NCI-H526 (cell line): ENCODE measurements at regions not wholly inside any gene's neighbourhood (a gene's known extent, or its start where the extent isn't known, plus 50 kb on each side); places are given as distances from the start of the nearest gene placed in this dataset.
"Not testable (repeated sequence)": the region's sequence is repeated elsewhere in the genome, so short reads cannot be mapped to it uniquely, and the experiment has no call there.

Experiments used
- DNase-seq, 2 experiments: peaks; one replicate each; lab custom pipeline; 2025; lab: John Stamatoyannopoulos, UW

GRCh38 chr14:39673270-39673711, 241.1 kb upstream of the FBXO33 start:
- DNase-seq: no peak

- DNase-seq: no peak
Measured at GRCh38 chr14:39668449-39668848, 236.2 kb upstream of the FBXO33 start.

GRCh38 chr14:39666386-39666785, 234.2 kb upstream of the FBXO33 start:
- no peak for DNase-seq

- DNase-seq: no peak
Measured at GRCh38 chr14:39665075-39665475, 232.8 kb upstream of the FBXO33 start.

DNA sequence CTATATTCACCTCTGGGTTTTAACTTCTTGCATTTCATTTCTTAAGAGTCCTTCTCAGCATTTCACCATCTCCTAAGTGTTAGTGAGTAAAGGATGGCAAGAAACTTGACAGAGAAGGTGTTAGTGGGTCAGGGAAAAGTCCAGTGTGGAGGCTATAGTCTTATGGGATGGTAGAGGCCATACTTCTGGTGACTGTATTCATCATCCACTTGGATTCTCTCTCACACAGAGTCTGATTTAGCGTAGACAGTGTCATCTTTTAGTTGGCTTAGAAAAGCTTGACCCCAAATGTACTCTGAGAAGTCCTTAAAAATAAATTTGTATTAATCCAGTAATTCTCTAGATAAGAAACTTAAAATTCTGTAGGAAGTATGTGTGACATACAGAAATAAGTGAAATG, 232.4 kb upstream of the FBXO33 start:
- no peak for DNase-seq

DNA sequence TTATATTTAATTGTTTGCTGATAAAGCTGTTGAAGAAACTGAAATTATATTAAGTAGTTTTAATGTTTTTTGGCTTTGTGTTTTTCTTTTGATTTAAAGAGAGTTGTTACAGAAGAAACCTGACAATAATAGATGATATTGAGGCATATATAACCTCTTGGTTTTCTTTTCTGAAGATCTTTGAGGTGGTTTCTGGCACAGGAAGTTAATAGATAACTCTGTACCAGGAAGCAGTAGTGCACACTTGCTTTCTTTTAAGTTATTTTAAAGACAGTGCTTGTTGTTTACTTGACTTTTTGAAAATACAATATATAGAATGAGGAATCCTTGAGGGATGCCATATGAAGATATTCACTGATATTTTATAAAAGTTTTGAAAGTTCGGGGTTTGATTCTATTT, 209.0 kb upstream of the FBXO33 start:
- DNase-seq: no peak

DNA sequence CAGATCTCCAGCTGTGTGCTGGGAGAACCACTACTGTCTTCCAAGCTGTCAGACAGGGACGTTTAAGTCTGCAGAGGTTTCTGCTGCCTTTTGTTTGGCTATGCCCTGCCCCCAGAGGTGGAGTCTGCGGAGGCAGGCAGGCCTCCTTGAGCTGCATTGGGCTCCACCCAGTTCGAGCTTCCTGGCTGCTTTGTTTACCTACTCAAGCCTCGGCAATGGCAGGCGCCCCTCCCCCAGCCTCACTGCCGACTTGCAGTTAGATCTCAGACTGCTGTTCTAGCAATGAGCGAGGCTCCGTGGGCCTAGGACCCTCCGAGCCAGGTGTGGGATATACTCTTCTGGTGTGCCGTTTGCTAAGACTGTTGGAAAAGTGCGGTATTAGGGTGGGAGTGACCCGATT, 206.8 kb upstream of the FBXO33 start:
- not testable (repeated sequence) for DNase-seq

GRCh38 chr14:39628087-39628486, 195.9 kb upstream of the FBXO33 start:
- no peak for DNase-seq

- no peak for DNase-seq
Measured at GRCh38 chr14:39626589-39627576, 194.7 kb upstream of the FBXO33 start.

DNA sequence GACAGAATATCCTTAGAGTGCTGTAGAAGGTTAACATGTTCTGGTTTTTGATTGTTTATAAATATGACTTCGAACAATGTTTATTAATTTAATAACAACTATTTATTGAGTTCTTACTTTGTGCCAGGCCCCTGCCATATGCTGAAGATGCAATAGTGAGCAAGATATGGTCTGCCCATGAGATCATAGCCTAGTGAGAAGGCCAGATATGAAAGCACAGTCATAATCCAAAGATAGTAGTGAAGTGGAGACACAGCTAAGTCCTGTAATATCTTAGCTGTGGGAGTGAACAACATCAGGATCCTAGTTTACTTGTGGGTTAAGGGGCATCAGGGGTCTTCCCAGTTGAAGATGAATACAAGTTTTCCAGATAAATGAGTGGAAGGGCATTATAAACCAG, 189.4 kb upstream of the FBXO33 start:
- DNase-seq: no peak

- no peak for DNase-seq
Measured at GRCh38 chr14:39621223-39621622, 189.0 kb upstream of the FBXO33 start.

DNA sequence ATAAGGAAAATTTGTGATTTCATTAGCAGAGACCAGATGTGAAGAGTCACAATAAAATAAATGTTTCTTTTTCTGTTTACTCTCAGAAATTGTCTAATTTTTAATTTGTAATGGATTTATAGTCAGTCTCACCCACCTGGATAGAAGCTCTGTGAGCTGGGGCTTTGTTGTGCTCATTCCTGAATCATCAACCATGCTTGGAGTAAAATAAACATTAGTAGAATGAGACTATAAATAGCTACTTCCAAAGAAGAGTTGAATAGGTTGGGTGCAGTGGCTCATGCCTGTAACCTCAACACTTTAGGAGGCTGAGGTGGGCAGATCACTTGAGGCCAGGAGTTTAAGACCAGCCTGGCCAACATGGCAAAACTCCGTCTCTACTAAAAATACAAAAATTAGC, 185.3 kb upstream of the FBXO33 start:
- DNase-seq: no peak

GRCh38 chr14:39615352-39615751, 183.1 kb upstream of the FBXO33 start:
- no peak for DNase-seq

DNA sequence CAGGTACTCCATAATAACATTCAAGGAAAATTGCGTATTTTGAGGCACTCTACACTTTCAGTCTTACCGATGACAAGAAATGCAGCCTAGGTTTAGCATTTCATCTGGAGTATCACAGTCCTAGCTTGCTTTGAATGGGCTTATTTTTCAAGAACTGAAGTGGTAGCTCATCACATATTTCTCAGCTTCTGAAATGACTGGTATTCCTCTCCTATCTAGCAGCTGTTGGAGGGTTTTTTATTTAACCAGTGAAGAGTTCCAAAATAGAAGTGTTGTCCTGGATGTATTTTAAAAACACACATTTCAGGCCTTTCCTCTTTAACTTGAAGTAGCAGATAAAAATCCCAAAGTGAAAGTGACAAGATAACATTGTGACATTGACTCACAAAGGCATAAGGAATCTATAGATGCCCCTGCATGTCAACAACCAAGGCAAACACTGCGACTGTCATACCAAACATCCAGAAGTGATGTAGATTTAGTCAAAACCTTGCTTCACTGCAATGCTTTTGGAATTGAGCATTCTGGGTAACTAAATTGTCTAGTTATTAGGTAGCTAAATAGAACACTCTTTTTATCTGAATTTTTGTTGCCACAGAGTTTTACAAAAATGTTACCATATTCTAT, 182.2 kb upstream of the FBXO33 start:
- no peak for DNase-seq

- DNase-seq: no peak
Measured at GRCh38 chr14:39609119-39609518, 176.9 kb upstream of the FBXO33 start.

- no peak for DNase-seq
Measured at GRCh38 chr14:39607978-39608377, 175.7 kb upstream of the FBXO33 start.

DNA sequence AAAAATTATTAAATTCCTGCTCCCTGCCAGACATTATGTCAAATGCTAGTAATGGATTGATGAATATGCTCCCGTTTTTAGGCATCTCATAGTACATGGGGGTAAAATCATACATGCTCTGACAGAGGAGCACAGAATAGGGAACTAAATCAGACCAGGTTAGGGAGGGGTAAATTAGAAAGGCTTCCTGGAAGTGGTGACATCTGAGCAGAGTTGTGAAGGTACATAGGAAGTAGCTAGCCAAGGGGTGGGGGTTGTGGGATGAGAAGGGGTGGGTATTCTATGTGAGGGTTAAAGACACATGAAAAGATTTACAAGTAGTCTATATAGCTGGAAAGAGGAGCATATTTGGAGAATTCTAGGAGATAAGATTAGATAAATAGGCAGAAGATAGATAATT, 171.7 kb upstream of the FBXO33 start:
- DNase-seq: no peak

- no peak for DNase-seq
Measured at GRCh38 chr14:39593377-39593776, 161.1 kb upstream of the FBXO33 start.

DNA sequence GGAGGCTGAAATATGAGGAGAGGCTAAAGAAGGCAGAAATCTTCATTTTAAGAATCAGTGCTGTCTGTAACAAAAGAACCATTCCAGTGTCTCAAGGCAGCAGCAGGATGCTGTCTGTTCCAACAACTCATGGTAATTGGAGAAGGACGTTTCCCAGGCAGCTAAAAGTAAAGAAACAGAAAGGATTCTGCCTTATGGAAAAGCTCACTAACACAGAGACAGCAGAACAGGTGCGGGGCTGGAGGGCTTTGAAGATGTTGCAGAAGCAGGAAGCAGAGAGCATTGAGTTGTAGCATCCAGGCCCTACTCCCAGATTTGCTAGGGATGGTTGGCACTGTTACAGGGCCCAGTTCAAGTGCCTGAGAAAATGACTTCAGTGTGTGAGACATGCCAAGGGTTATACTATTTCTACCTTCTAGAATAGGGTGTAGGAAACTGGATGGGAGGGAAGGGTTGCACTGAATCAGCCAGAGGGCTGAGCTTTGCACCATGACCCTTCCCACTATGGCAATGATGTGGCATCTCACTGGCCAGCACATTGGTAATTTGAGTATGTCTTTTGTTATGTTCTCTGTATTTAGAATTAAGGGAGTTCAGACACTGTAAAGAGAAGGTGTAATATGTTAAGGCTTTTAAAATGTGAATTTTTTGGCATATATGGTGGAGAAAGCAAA, 160.0 kb upstream of the FBXO33 start:
- DNase-seq: no peak

- peak; percentile 7 to 41 for DNase-seq
Measured at GRCh38 chr14:39589882-39590281, 157.6 kb upstream of the FBXO33 start.

DNA sequence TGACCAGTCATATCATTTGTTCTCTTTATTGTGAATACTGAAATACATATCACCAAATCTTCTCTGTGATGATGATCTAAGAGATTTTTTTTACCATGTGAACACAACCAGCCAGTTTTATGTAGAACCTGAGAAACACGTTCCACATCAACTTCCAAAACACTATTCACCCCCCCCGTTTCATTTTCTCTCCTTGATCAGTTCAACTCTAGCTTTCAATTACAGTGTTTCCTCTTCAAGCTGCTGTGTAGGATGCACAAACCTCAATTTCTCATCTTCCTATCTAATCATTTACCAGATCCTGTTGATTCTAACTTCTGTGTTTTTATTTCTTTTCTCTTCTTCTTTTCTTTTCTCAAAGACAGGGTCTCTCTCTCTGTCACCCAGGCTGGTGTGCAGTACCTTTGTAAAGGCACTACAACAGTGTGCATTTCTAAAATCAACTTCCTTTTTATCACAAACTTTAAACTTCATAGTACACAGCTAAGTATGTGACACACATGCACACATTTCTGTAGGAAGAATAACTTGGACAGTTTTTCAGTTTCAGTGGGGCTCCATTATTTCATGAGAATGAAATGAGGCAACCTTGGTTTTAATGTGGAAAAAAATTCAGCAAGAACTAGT, 149.9 kb upstream of the FBXO33 start:
- DNase-seq: no peak

- no peak for DNase-seq
Measured at GRCh38 chr14:39581474-39581873, 149.2 kb upstream of the FBXO33 start.
